MM.1S (cell line): ENCODE measurements at regions not wholly inside any gene's neighbourhood (a gene's known extent, or its start where the extent isn't known, plus 50 kb on each side); places are given as distances from the start of the nearest gene placed in this dataset.

Source experiments
- CTCF ChIP-seq: fragments of 300-600 bp; sonication (generic); IDR thresholded peaks from 2 replicates; pipeline ENCODE4 v1.5.1; 2016; ENCODE audit warnings: antibody characterized with exemption, low read length, mixed read lengths
- EZH2 ChIP-seq: fragments of 300-600 bp; sonication (generic); optimal IDR thresholded peaks from 2 replicates; pipeline ENCODE3; 2017; ENCODE audit warnings: low read depth, mild to moderate bottlenecking, antibody characterized with exemption, low read length, mixed read lengths
- EZH2phosphoT487 ChIP-seq: fragments of 300-600 bp; sonication (generic); IDR thresholded peaks from 2 replicates; pipeline ENCODE4 v1.6.1; 2018; ENCODE audit warnings: antibody characterized with exemption, low read length

- TF ChIP-seq CTCF (no peak), EZH2phosphoT487 (no peak), EZH2 (no peak)
These were observed 871.0 kb upstream of the PABPC4L start for GRCh38 chr4:135072553-135072952.
